NT2/D1 (cell line): ENCODE measurements at regions not wholly inside any gene's neighbourhood (a gene's known extent, or its start where the extent isn't known, plus 50 kb on each side); places are given as distances from the start of the nearest gene placed in this dataset.

Experiments
- SUZ12 ChIP-seq: IDR thresholded peaks from 2 replicates; pipeline ENCODE4 v1.6.1; 2011; ENCODE audit not compliant: insufficient read length, insufficient read depth; ENCODE audit errors: extremely low read depth
- YY1 ChIP-seq: IDR thresholded peaks from 2 replicates; pipeline ENCODE4 v1.6.1; 2011; ENCODE audit not compliant: insufficient read length, insufficient read depth
- ZNF274 ChIP-seq: IDR thresholded peaks from 2 replicates; pipeline ENCODE4 v1.6.1; 2011; ENCODE audit warnings: mild to moderate bottlenecking, low read depth, low read length

GRCh38 chr10:55551603-55552002, 750.6 kb upstream of the PCDH15 start:
- TF ChIP-seq ZNF274 (no peak), SUZ12 (no peak), YY1 (no peak)
